ENCODE measurements at regions not wholly inside any gene's neighbourhood (a gene's known extent, or its start where the extent isn't known, plus 50 kb on each side); places are given as distances from the start of the nearest gene placed in this dataset.
"Not testable (repeated sequence)": the region's sequence is repeated elsewhere in the genome, so short reads cannot be mapped to it uniquely, and the experiment has no call there.

- no peak overlapping the region for H3K4me3 ChIP-seq (ENCODE audit: low read length)
- 29% methylated on average over 1 of the region's 1 CpG for WGBS (ENCODE audit: insufficient coverage)
- peaks cover 38% of the 10 kb centered on the region for H3K9me3 ChIP-seq (replicated peaks; ENCODE audit: control insufficient read depth, low read depth, low read length)
- DNase-seq: no peak
- no peaks in the 10 kb centered on the region for H3K36me3 ChIP-seq (ENCODE audit: control insufficient read depth, insufficient read depth, low read length)
- no peaks in the 10 kb centered on the region for H3K27me3 ChIP-seq (ENCODE audit: control insufficient read depth, insufficient read depth, low read length)
- no peak overlapping the region for H3K27ac ChIP-seq (ENCODE audit: low read length)
- H3K4me1 ChIP-seq (ENCODE audit: control insufficient read depth, insufficient read depth, low read length): no peaks in the 10 kb centered on the region
These were observed 99.1 kb downstream of the ALG10 start for GRCh38 chr12:34121360-34121759.

DNA sequence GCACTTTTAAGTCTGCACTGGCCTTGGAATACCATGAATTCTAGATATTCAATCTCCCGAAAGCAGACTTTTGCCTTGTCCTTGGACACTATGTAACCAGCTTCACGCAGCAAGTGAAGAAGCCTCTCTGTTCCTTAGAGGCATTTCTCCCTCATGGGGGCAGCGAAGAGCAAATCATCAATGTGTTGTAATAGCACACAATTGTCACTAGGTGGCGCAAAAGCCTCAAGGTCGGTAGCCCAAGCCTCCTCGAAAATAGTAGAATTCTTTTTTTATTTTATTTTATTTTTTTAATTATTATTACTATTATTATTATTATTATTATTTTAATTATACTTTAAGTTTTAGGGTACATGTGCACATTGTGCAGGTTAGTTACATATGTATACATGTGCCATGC lies 100.8 kb downstream of the ALG10 start:
- not testable (repeated sequence) for H3K27me3 ChIP-seq (ENCODE audit: control insufficient read depth, insufficient read depth, low read length); DNase-seq; H3K4me1 ChIP-seq (ENCODE audit: control insufficient read depth, insufficient read depth, low read length); H3K36me3 ChIP-seq (ENCODE audit: control insufficient read depth, insufficient read depth, low read length); H3K27ac ChIP-seq (ENCODE audit: low read length); H3K4me3 ChIP-seq (ENCODE audit: low read length)
- H3K9me3 ChIP-seq (replicated peaks; ENCODE audit: control insufficient read depth, low read depth, low read length): peaks cover 42% of the 10 kb centered on the region
- 67% methylated on average over 1 of the region's 6 CpGs for WGBS (ENCODE audit: insufficient coverage)

- no peaks in the 10 kb centered on the region for H3K36me3 ChIP-seq (ENCODE audit: control insufficient read depth, insufficient read depth, low read length)
- H3K9me3 ChIP-seq (replicated peaks; ENCODE audit: control insufficient read depth, low read depth, low read length): peaks cover 36% of the 10 kb centered on the region
- DNase-seq: no peak
- H3K27ac ChIP-seq (ENCODE audit: low read length): no peak overlapping the region
- no peaks in the 10 kb centered on the region for H3K4me1 ChIP-seq (ENCODE audit: control insufficient read depth, insufficient read depth, low read length)
- WGBS (ENCODE audit: insufficient coverage): 77% methylated on average over 4 of the region's 8 CpGs
- H3K4me3 ChIP-seq (ENCODE audit: low read length): no peak overlapping the region
- H3K27me3 ChIP-seq (ENCODE audit: control insufficient read depth, insufficient read depth, low read length): no peaks in the 10 kb centered on the region
These were observed 102.3 kb downstream of the ALG10 start for GRCh38 chr12:34124608-34125007.

- H3K27ac ChIP-seq (ENCODE audit: low read length): no peak overlapping the region
- no peaks in the 10 kb centered on the region for H3K4me1 ChIP-seq (ENCODE audit: control insufficient read depth, insufficient read depth, low read length)
- DNase-seq: no peak
- no peaks in the 10 kb centered on the region for H3K27me3 ChIP-seq (ENCODE audit: control insufficient read depth, insufficient read depth, low read length)
- no peaks in the 10 kb centered on the region for H3K36me3 ChIP-seq (ENCODE audit: control insufficient read depth, insufficient read depth, low read length)
- no peak overlapping the region for H3K4me3 ChIP-seq (ENCODE audit: low read length)
- peaks cover 32% of the 10 kb centered on the region for H3K9me3 ChIP-seq (replicated peaks; ENCODE audit: control insufficient read depth, low read depth, low read length)
- 65% methylated on average over 9 of the region's 9 CpGs for WGBS (ENCODE audit: insufficient coverage)
These were observed 103.9 kb downstream of the ALG10 start for GRCh38 chr12:34126239-34126641.

DNA sequence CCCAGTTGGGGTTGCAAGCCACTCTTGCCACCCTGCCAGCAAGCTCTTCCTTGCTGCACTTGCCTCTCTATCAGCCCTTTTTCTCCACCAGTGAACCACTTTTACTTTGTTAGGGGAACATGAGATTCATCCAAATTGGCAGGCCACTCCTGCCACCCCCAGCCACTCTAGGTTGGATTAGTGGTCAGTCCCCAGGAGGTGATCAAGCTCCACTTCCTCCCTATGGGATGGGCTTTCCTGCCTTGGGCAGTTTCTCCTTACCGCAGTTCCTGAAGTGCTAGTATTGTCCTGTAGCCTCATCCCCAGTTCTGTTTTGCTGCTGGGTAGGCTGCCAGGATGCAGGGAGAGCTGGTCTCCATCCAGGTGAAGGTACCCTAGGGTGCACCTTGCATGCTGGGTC lies 104.5 kb downstream of the ALG10 start:
- WGBS (ENCODE audit: insufficient coverage): no CpG with 5 or more reads among the region's 1 CpG
- no peak overlapping the region for H3K4me3 ChIP-seq (ENCODE audit: low read length)
- H3K9me3 ChIP-seq (replicated peaks; ENCODE audit: control insufficient read depth, low read depth, low read length): peaks cover 31% of the 10 kb centered on the region
- DNase-seq: no peak
- H3K27me3 ChIP-seq (ENCODE audit: control insufficient read depth, insufficient read depth, low read length): no peaks in the 10 kb centered on the region
- no peaks in the 10 kb centered on the region for H3K4me1 ChIP-seq (ENCODE audit: control insufficient read depth, insufficient read depth, low read length)
- no peaks in the 10 kb centered on the region for H3K36me3 ChIP-seq (ENCODE audit: control insufficient read depth, insufficient read depth, low read length)
- H3K27ac ChIP-seq (ENCODE audit: low read length): no peak overlapping the region

- not testable (repeated sequence) for DNase-seq; H3K4me1 ChIP-seq (ENCODE audit: control insufficient read depth, insufficient read depth, low read length); H3K27me3 ChIP-seq (ENCODE audit: control insufficient read depth, insufficient read depth, low read length); H3K27ac ChIP-seq (ENCODE audit: low read length); H3K4me3 ChIP-seq (ENCODE audit: low read length); H3K36me3 ChIP-seq (ENCODE audit: control insufficient read depth, insufficient read depth, low read length)
- WGBS (ENCODE audit: insufficient coverage): no CpG with 5 or more reads among the region's 2 CpGs
- H3K9me3 ChIP-seq (replicated peaks; ENCODE audit: control insufficient read depth, low read depth, low read length): peaks cover 27% of the 10 kb centered on the region
These were observed 105.1 kb downstream of the ALG10 start for GRCh38 chr12:34127379-34127778.

DNA sequence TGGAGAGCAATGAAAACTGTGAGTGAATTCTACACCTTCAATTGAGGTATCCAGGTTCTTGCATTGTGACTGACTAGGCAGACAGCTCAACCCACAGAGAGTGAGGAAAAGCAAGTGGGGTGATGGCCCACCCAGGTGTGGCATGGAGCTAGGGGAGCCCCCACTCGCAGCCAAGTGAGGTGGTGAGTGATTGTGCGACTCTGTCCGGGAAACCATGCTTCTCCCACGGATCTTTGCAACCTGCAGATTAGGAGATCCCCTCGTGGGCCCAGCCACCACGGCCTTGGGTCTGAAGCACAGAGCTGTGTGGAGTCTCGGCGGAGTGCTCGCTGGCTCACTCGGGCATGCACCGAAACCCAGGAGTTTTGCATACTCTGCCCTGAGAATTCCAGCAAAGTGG lies 120.1 kb downstream of the ALG10 start:
- H3K27ac ChIP-seq (ENCODE audit: low read length): no peak overlapping the region
- H3K4me1 ChIP-seq (ENCODE audit: control insufficient read depth, insufficient read depth, low read length): no peaks in the 10 kb centered on the region
- no peaks in the 10 kb centered on the region for H3K36me3 ChIP-seq (ENCODE audit: control insufficient read depth, insufficient read depth, low read length)
- H3K9me3 ChIP-seq (replicated peaks; ENCODE audit: control insufficient read depth, low read depth, low read length): peaks cover 17% of the 10 kb centered on the region
- no peaks in the 10 kb centered on the region for H3K27me3 ChIP-seq (ENCODE audit: control insufficient read depth, insufficient read depth, low read length)
- no peak overlapping the region for H3K4me3 ChIP-seq (ENCODE audit: low read length)
- WGBS (ENCODE audit: insufficient coverage): 81% methylated on average over 11 of the region's 11 CpGs
- DNase-seq: no peak

DNA sequence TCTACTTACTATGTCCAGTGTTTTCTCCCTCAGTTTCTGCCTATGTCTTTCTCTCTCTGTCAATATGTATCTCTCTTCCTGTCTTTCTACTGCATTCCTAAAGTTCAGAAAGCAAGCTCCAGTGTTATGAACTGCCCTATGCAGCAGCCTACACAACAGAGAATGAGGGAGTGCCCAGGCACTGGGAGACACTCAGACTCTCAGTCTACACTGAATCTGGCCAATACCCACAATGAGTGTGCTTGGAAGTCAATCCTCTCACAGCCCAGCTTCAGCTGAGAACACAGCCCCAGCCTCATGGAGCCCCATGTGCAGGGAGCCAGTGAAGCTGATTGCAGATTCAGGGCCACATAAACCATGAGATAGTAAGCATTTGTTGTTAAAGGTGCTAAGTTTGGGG lies 128.7 kb downstream of the ALG10 start:
- H3K36me3 ChIP-seq (ENCODE audit: control insufficient read depth, insufficient read depth, low read length): no peaks in the 10 kb centered on the region
- no peaks in the 10 kb centered on the region for H3K27me3 ChIP-seq (ENCODE audit: control insufficient read depth, insufficient read depth, low read length)
- peaks cover 29% of the 10 kb centered on the region for H3K9me3 ChIP-seq (replicated peaks; ENCODE audit: control insufficient read depth, low read depth, low read length)
- no peak for DNase-seq
- H3K4me3 ChIP-seq (ENCODE audit: low read length): no peak overlapping the region
- H3K4me1 ChIP-seq (ENCODE audit: control insufficient read depth, insufficient read depth, low read length): no peaks in the 10 kb centered on the region
- H3K27ac ChIP-seq (ENCODE audit: low read length): no peak overlapping the region

- H3K36me3 ChIP-seq (ENCODE audit: control insufficient read depth, insufficient read depth, low read length): no peaks in the 10 kb centered on the region
- no peak overlapping the region for H3K27ac ChIP-seq (ENCODE audit: low read length)
- H3K9me3 ChIP-seq (replicated peaks; ENCODE audit: control insufficient read depth, low read depth, low read length): peaks cover 40% of the 10 kb centered on the region
- H3K4me3 ChIP-seq (ENCODE audit: low read length): no peak overlapping the region
- H3K4me1 ChIP-seq (ENCODE audit: control insufficient read depth, insufficient read depth, low read length): no peaks in the 10 kb centered on the region
- H3K27me3 ChIP-seq (ENCODE audit: control insufficient read depth, insufficient read depth, low read length): no peaks in the 10 kb centered on the region
- WGBS (ENCODE audit: insufficient coverage): no CpG with 5 or more reads among the region's 1 CpG
- no peak for DNase-seq
These were observed 141.1 kb downstream of the ALG10 start for GRCh38 chr12:34163443-34163842.

GRCh38 chr12:34166427-34167060 lies 144.2 kb downstream of the ALG10 start:
- H3K27ac ChIP-seq (ENCODE audit: low read length): no peak overlapping the region
- no peak overlapping the region for H3K4me3 ChIP-seq (ENCODE audit: low read length)
- no peak for DNase-seq
- no peaks in the 10 kb centered on the region for H3K36me3 ChIP-seq (ENCODE audit: control insufficient read depth, insufficient read depth, low read length)
- WGBS (ENCODE audit: insufficient coverage): 92% methylated on average over 36 of the region's 41 CpGs
- H3K9me3 ChIP-seq (replicated peaks; ENCODE audit: control insufficient read depth, low read depth, low read length): peaks cover 51% of the 10 kb centered on the region
- no peaks in the 10 kb centered on the region for H3K4me1 ChIP-seq (ENCODE audit: control insufficient read depth, insufficient read depth, low read length)
- no peaks in the 10 kb centered on the region for H3K27me3 ChIP-seq (ENCODE audit: control insufficient read depth, insufficient read depth, low read length)

GRCh38 chr12:34168507-34168906 lies 146.2 kb downstream of the ALG10 start:
- H3K9me3 ChIP-seq (replicated peaks; ENCODE audit: control insufficient read depth, low read depth, low read length): peaks cover 38% of the 10 kb centered on the region
- H3K4me1 ChIP-seq (ENCODE audit: control insufficient read depth, insufficient read depth, low read length); H3K36me3 ChIP-seq (ENCODE audit: control insufficient read depth, insufficient read depth, low read length); H3K4me3 ChIP-seq (ENCODE audit: low read length); H3K27ac ChIP-seq (ENCODE audit: low read length); DNase-seq; H3K27me3 ChIP-seq (ENCODE audit: control insufficient read depth, insufficient read depth, low read length): not testable (repeated sequence)
- WGBS (ENCODE audit: insufficient coverage): no CpG with 5 or more reads among the region's 1 CpG
